GM12891 (cell line): ENCODE measurements at regions not wholly inside any gene's neighbourhood (a gene's known extent, or its start where the extent isn't known, plus 50 kb on each side); places are given as distances from the start of the nearest gene placed in this dataset.

Source experiments
- PAX5 ChIP-seq: IDR thresholded peaks from 2 replicates; pipeline ENCODE4 v1.6.1; 2011; ENCODE audit warnings: low read length, moderate library complexity, mild to moderate bottlenecking; ENCODE audit not compliant: insufficient read depth, severe bottlenecking
- POLR2A ChIP-seq: IDR thresholded peaks from 2 replicates; pipeline ENCODE4 v1.6.1; 2011; ENCODE audit warnings: low read depth, low read length, control low read depth
- POLR2AphosphoS5 ChIP-seq: IDR thresholded peaks from 2 replicates; pipeline ENCODE4 v1.6.1; 2011; ENCODE audit warnings: low read depth, low read length, control low read depth
- POU2F2 ChIP-seq: IDR thresholded peaks from 2 replicates; pipeline ENCODE4 v1.6.1; 2011; ENCODE audit warnings: low read depth, mild to moderate bottlenecking, control low read depth, low read length, moderate library complexity
- SPI1 ChIP-seq: IDR thresholded peaks from 2 replicates; pipeline ENCODE4 v1.6.1; 2011; ENCODE audit warnings: low read depth, low read length, control low read depth
- TAF1 ChIP-seq: IDR thresholded peaks from 2 replicates; pipeline ENCODE4 v1.6.1; 2011; ENCODE audit warnings: low read depth, low read length, control low read depth

GRCh38 chr3:104447681-104448080, 919.0 kb upstream of the ALCAM start:
- TF ChIP-seq POLR2A = no peak
- TF ChIP-seq POLR2AphosphoS5 = no peak
- TF ChIP-seq TAF1 = no peak
- no peak for TF ChIP-seq SPI1
- no peak for TF ChIP-seq POU2F2
- TF ChIP-seq PAX5 = no peak
